ENCODE measurements at regions not wholly inside any gene's neighbourhood (a gene's known extent, or its start where the extent isn't known, plus 50 kb on each side); places are given as distances from the start of the nearest gene placed in this dataset.

DNA sequence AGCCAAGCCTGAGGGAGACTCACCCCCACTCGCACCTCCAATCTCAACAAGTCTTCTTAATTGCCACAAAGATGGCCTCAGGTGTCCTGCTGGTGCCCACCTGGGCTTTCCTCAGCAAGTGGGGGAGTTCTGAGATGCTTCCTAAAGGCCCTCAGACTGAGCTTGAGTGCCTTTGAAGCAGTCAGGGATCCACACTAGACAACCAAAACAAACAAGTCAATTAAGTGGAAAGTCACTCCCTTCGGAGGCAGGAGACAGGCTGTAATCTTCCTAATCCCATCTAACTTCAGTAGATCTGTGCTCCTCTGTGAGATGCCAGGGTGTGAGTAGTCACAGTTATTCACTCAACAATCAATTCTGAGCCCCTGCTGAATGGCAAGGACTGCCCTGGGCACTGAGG lies 68.3 kb upstream of the SERP2 start (continued):
- TF ChIP-seq, protein P1, sequence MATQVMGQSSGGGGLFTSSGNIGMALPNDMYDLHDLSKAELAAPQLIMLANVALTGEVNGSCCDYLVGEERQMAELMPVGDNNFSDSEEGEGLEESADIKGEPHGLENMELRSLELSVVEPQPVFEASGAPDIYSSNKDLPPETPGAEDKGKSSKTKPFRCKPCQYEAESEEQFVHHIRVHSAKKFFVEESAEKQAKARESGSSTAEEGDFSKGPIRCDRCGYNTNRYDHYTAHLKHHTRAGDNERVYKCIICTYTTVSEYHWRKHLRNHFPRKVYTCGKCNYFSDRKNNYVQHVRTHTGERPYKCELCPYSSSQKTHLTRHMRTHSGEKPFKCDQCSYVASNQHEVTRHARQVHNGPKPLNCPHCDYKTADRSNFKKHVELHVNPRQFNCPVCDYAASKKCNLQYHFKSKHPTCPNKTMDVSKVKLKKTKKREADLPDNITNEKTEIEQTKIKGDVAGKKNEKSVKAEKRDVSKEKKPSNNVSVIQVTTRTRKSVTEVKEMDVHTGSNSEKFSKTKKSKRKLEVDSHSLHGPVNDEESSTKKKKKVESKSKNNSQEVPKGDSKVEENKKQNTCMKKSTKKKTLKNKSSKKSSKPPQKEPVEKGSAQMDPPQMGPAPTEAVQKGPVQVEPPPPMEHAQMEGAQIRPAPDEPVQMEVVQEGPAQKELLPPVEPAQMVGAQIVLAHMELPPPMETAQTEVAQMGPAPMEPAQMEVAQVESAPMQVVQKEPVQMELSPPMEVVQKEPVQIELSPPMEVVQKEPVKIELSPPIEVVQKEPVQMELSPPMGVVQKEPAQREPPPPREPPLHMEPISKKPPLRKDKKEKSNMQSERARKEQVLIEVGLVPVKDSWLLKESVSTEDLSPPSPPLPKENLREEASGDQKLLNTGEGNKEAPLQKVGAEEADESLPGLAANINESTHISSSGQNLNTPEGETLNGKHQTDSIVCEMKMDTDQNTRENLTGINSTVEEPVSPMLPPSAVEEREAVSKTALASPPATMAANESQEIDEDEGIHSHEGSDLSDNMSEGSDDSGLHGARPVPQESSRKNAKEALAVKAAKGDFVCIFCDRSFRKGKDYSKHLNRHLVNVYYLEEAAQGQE (IDR thresholded peaks at IDR 0.05; ENCODE audit: unreplicated experiment), result no peak
- no peak for TF ChIP-seq NANOG (IDR thresholded peaks at IDR 0.05; ENCODE audit: borderline replicate concordance)

DNA sequence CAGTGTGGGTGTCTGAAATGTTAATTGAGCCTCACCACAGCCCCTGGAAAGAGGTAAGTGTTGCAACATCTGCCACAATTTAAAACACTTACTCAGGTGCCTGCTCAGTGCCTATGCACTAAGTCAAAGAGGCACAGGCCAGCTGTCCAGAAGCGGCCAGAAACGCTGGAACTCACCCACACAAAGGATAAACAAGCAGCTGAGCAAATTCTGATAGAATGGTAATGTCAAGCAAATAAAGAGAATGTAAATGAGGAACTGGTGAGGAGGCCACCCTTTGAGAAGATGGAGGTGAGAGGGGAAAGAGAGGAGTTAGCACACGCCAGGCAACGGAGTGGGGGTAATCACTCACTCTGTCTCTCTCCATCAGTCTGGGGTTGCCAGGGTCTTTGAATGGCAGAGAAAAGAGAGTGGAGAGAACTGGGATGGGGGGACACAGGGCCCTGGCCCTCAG lies 67.7 kb upstream of the SERP2 start:
- Histone ChIP-seq H3K9me2 (ENCODE audit: insufficient read depth) (peaks cover 18% of the 10 kb centered on the region; the same call in 1 of the 2 replicates), H2AFZ (peak overlapping the region; percentile 74), H4K20me1 (replicated peaks; ENCODE audit: insufficient read depth) (no peaks in the 10 kb centered on the region), H3K4me2 (peak overlapping the region; percentile 69), H3F3A (replicated peaks; ENCODE audit: low read depth) (0 out of 2 replicates have a peak, but pooled peaks cover 11% of the 10 kb centered on the region), H3K4me1 (ENCODE audit: insufficient read depth) (peaks cover 34% of the 10 kb centered on the region), H3K79me2 (replicated peaks; ENCODE audit: insufficient read depth) (no peaks in the 10 kb centered on the region), H3K27me3 (ENCODE audit: insufficient read depth) (peaks cover 36% of the 10 kb centered on the region), H3K27ac (ENCODE audit: low read depth) (no peak overlapping the region), H3K36me3 (ENCODE audit: insufficient read depth) (no peaks in the 10 kb centered on the region), H3K4me3 (peak overlapping the region; percentile 40)
- H3K4me3 Mint-ChIP-seq, result peak overlapping the region; percentile 63
- H3K36me3 Mint-ChIP-seq (ENCODE audit: low read depth), result no peaks in the 10 kb centered on the region
- no peaks in the 10 kb centered on the region for H3K9me3 Mint-ChIP-seq
- peak overlapping the region; percentile 11; the same call in 1 of the 2 replicates for H3K27ac Mint-ChIP-seq
- H3K27me3 Mint-ChIP-seq (ENCODE audit: insufficient read depth, low read depth, poor library complexity), result peaks cover 24% of the 10 kb centered on the region
- H3K4me1 Mint-ChIP-seq, result peaks cover 42% of the 10 kb centered on the region
- DNase-seq (ENCODE audit: low spot score) (peak; percentile 19), ATAC-seq (peak; percentile 64)
- TF ChIP-seq CREB1 (CRISPR knock-in tag; IDR thresholded peaks at IDR 0.05; ENCODE audit: low read depth), result no peak
- TF ChIP-seq POLR2AphosphoS5 (IDR thresholded peaks at IDR 0.05; ENCODE audit: low read depth), result no peak
- no peak for TF ChIP-seq EZH2 (IDR thresholded peaks at IDR 0.05; ENCODE audit: low read depth, unreplicated experiment)
- no peak for TF ChIP-seq STAT1 (IDR thresholded peaks at IDR 0.05; ENCODE audit: unreplicated experiment)
- TF ChIP-seq EZH2phosphoT487 (IDR thresholded peaks at IDR 0.05; ENCODE audit: unreplicated experiment), result no peak
- no peak for TF ChIP-seq ZNF331 (CRISPR knock-in tag; IDR thresholded peaks at IDR 0.05; ENCODE audit: low read depth)
- TF ChIP-seq JUNB (IDR thresholded peaks at IDR 0.05; ENCODE audit: unreplicated experiment), result no peak
- TF ChIP-seq, protein P2, sequence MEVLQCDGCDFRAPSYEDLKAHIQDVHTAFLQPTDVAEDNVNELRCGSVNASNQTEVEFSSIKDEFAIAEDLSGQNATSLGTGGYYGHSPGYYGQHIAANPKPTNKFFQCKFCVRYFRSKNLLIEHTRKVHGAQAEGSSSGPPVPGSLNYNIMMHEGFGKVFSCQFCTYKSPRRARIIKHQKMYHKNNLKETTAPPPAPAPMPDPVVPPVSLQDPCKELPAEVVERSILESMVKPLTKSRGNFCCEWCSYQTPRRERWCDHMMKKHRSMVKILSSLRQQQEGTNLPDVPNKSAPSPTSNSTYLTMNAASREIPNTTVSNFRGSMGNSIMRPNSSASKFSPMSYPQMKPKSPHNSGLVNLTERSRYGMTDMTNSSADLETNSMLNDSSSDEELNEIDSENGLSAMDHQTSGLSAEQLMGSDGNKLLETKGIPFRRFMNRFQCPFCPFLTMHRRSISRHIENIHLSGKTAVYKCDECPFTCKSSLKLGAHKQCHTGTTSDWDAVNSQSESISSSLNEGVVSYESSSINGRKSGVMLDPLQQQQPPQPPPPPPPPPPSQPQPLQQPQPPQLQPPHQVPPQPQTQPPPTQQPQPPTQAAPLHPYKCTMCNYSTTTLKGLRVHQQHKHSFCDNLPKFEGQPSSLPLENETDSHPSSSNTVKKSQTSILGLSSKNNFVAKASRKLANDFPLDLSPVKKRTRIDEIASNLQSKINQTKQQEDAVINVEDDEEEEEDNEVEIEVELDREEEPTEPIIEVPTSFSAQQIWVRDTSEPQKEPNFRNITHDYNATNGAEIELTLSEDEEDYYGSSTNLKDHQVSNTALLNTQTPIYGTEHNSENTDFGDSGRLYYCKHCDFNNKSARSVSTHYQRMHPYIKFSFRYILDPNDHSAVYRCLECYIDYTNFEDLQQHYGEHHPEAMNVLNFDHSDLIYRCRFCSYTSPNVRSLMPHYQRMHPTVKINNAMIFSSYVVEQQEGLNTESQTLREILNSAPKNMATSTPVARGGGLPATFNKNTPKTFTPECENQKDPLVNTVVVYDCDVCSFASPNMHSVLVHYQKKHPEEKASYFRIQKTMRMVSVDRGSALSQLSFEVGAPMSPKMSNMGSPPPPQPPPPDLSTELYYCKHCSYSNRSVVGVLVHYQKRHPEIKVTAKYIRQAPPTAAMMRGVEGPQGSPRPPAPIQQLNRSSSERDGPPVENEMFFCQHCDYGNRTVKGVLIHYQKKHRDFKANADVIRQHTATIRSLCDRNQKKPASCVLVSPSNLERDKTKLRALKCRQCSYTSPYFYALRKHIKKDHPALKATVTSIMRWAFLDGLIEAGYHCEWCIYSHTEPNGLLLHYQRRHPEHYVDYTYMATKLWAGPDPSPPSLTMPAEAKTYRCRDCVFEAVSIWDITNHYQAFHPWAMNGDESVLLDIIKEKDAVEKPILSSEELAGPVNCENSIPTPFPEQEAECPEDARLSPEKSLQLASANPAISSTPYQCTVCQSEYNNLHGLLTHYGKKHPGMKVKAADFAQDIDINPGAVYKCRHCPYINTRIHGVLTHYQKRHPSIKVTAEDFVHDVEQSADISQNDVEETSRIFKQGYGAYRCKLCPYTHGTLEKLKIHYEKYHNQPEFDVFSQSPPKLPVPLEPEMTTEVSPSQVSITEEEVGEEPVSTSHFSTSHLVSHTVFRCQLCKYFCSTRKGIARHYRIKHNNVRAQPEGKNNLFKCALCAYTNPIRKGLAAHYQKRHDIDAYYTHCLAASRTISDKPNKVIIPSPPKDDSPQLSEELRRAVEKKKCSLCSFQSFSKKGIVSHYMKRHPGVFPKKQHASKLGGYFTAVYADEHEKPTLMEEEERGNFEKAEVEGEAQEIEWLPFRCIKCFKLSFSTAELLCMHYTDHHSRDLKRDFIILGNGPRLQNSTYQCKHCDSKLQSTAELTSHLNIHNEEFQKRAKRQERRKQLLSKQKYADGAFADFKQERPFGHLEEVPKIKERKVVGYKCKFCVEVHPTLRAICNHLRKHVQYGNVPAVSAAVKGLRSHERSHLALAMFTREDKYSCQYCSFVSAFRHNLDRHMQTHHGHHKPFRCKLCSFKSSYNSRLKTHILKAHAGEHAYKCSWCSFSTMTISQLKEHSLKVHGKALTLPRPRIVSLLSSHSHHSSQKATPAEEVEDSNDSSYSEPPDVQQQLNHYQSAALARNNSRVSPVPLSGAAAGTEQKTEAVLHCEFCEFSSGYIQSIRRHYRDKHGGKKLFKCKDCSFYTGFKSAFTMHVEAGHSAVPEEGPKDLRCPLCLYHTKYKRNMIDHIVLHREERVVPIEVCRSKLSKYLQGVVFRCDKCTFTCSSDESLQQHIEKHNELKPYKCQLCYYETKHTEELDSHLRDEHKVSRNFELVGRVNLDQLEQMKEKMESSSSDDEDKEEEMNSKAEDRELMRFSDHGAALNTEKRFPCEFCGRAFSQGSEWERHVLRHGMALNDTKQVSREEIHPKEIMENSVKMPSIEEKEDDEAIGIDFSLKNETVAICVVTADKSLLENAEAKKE (CRISPR knock-in tag; IDR thresholded peaks at IDR 0.05), result no peak
- TF ChIP-seq, protein P3, sequence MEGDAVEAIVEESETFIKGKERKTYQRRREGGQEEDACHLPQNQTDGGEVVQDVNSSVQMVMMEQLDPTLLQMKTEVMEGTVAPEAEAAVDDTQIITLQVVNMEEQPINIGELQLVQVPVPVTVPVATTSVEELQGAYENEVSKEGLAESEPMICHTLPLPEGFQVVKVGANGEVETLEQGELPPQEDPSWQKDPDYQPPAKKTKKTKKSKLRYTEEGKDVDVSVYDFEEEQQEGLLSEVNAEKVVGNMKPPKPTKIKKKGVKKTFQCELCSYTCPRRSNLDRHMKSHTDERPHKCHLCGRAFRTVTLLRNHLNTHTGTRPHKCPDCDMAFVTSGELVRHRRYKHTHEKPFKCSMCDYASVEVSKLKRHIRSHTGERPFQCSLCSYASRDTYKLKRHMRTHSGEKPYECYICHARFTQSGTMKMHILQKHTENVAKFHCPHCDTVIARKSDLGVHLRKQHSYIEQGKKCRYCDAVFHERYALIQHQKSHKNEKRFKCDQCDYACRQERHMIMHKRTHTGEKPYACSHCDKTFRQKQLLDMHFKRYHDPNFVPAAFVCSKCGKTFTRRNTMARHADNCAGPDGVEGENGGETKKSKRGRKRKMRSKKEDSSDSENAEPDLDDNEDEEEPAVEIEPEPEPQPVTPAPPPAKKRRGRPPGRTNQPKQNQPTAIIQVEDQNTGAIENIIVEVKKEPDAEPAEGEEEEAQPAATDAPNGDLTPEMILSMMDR (conservative IDR thresholded peaks at IDR 0.05; ENCODE audit: low read depth in 2 of 2), result no peak
- no peak for TF ChIP-seq NANOG (IDR thresholded peaks at IDR 0.05; ENCODE audit: borderline replicate concordance)
